Neural crest cell (in vitro differentiated cells): ENCODE measurements at regions not wholly inside any gene's neighbourhood (a gene's known extent, or its start where the extent isn't known, plus 50 kb on each side); places are given as distances from the start of the nearest gene placed in this dataset.

Experiments used
- DNase-seq: peaks from one replicate; pipeline ENCODE4 v3.0.0; 2021; ENCODE audit warnings: low read depth, mixed read lengths, low spot score
- H3K27ac Mint-ChIP-seq: one replicate; pipeline ENCODE4 v1.8.0; 2021; ENCODE audit warnings: mild to moderate bottlenecking, mixed read lengths; ENCODE audit not compliant: unreplicated experiment
- H3K27me3 Mint-ChIP-seq: 2 replicates; pipeline ENCODE4 v1.8.0; 2021; ENCODE audit warnings: low read depth, mild to moderate bottlenecking, mixed read lengths
- H3K36me3 Mint-ChIP-seq: 2 replicates; pipeline ENCODE4 v1.8.0; 2021; ENCODE audit warnings: low read depth, mild to moderate bottlenecking, mixed read lengths
- H3K4me1 Mint-ChIP-seq: 2 replicates; pipeline ENCODE4 v1.8.0; 2021; ENCODE audit warnings: mixed read lengths
- H3K4me3 Mint-ChIP-seq: one replicate; pipeline ENCODE4 v1.8.0; 2021; ENCODE audit warnings: mild to moderate bottlenecking, mixed read lengths
- H3K9me3 Mint-ChIP-seq: 2 replicates; pipeline ENCODE4 v1.8.0; 2021; ENCODE audit warnings: mixed read lengths
- TF ChIP-seq, protein P1 (sequence below): fragments of 200-600 bp; sonication (generic); conservative IDR thresholded peaks from 2 replicates; pipeline ENCODE4 v1.5.0; 2021; ENCODE audit warnings: antibody characterized with exemption, mild to moderate bottlenecking

DNA sequence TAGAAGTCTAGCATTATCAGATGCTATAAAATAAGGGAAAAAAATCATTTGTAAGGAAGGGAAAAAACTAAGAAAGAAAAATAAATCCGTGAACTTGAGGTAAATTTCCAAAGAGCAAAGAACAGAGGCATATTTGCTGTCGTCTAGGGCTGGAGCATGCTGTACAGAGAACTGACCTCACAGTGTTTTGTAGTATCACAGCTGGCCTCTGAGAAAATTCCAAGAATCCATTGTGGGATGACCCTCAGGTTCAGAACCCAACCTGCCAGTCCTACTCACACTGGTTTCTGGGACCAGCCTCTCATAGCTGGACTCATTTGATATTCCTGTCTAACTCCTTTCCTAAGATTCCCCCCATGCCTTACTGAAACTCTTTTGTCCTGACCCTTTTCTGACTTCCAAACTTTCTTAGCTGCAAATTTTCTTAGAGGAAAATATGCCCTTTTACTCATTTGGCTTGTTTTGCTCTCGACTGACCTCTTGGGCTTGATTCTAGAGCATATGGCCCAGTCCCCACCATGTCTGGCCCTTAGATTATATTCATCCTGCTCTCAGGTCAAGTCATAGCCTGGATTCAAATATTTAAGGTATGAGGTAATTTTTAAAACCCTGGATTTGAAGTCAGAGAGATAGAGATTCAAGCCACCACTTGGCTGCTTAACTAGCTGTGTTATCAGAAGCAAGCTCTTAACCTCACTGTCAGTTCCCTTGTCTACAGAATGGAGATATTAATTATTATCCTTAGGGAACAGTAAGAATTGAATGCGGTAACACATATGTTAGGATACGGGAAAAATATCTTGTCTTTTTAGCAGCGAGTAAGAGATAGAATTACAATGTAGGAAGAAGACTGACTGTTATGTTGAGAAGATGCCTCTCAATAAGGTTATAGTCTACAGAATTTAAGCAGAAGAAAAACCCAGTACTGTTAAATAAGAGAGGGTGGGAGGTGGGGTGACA, 89.7 kb upstream of the KCNA4 start:
- H3K4me3 Mint-ChIP-seq = no peak overlapping the region
- peaks cover 27% of the 10 kb centered on the region for H3K4me1 Mint-ChIP-seq
- H3K27me3 Mint-ChIP-seq = no peaks in the 10 kb centered on the region
- no peaks in the 10 kb centered on the region for H3K36me3 Mint-ChIP-seq
- TF ChIP-seq, protein P1, sequence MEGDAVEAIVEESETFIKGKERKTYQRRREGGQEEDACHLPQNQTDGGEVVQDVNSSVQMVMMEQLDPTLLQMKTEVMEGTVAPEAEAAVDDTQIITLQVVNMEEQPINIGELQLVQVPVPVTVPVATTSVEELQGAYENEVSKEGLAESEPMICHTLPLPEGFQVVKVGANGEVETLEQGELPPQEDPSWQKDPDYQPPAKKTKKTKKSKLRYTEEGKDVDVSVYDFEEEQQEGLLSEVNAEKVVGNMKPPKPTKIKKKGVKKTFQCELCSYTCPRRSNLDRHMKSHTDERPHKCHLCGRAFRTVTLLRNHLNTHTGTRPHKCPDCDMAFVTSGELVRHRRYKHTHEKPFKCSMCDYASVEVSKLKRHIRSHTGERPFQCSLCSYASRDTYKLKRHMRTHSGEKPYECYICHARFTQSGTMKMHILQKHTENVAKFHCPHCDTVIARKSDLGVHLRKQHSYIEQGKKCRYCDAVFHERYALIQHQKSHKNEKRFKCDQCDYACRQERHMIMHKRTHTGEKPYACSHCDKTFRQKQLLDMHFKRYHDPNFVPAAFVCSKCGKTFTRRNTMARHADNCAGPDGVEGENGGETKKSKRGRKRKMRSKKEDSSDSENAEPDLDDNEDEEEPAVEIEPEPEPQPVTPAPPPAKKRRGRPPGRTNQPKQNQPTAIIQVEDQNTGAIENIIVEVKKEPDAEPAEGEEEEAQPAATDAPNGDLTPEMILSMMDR = no peak
- peaks cover 5% of the 10 kb centered on the region for H3K9me3 Mint-ChIP-seq
- no peak for DNase-seq
- H3K27ac Mint-ChIP-seq = no peak overlapping the region

DNA sequence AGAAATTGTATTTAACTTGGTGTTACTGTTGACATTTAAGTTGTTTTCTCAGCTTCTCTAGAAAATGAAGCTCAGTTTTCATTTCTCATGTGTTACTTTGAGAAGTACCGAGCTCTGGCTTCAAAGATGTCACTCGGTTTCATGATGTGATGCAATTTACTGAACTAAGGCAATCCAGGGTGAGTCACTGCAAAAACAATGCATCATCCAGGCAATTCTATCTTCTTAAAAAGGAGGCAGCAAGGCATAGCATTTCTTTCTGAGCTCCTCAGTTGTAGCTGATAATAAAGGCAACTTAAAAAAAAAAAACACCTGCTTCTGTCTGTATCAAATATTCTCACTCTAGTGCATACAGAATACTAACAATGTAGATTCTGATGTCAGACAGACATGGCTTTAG, 91.1 kb upstream of the KCNA4 start:
- H3K36me3 Mint-ChIP-seq = no peaks in the 10 kb centered on the region
- H3K9me3 Mint-ChIP-seq = peaks cover 5% of the 10 kb centered on the region
- DNase-seq = no peak
- peaks cover 35% of the 10 kb centered on the region for H3K4me1 Mint-ChIP-seq
- H3K27ac Mint-ChIP-seq = no peak overlapping the region
- TF ChIP-seq, protein P1 = no peak
- H3K4me3 Mint-ChIP-seq = no peak overlapping the region
- no peaks in the 10 kb centered on the region for H3K27me3 Mint-ChIP-seq

DNA sequence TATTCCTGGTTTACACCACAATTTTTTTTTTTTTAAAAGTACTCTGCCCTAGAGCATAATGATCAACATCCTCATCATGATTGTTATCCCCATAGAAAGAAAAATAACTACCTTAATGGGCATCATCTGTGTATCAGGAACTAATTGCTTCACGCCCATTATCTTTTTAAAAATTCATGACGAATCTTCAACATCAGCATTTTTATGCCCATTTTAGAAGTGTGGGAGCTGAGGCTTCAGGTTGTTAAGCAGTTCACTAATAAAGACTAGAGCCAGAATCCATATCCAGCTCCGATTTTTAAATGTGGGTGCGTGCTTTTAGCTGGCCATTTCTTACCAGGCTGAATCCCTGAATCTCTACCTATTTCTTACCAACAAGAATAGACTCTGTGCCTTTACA, 92.9 kb upstream of the KCNA4 start:
- no peaks in the 10 kb centered on the region for H3K36me3 Mint-ChIP-seq
- peaks cover 35% of the 10 kb centered on the region for H3K4me1 Mint-ChIP-seq
- H3K9me3 Mint-ChIP-seq = peaks cover 5% of the 10 kb centered on the region
- H3K27me3 Mint-ChIP-seq = no peaks in the 10 kb centered on the region
- no peak for DNase-seq
- no peak overlapping the region for H3K27ac Mint-ChIP-seq
- no peak overlapping the region for H3K4me3 Mint-ChIP-seq
- TF ChIP-seq, protein P1 = no peak

GRCh38 chr11:30110691-30111090, 93.9 kb upstream of the KCNA4 start:
- Mint-ChIP-seq H3K4me1 (peaks cover 30% of the 10 kb centered on the region), H3K27ac (no peak overlapping the region), H3K27me3 (no peaks in the 10 kb centered on the region), H3K9me3 (no peaks in the 10 kb centered on the region), H3K4me3 (no peak overlapping the region), H3K36me3 (no peaks in the 10 kb centered on the region)
- DNase-seq = no peak
- TF ChIP-seq, protein P1 = no peak

- no peak for DNase-seq
- Mint-ChIP-seq H3K36me3 (no peaks in the 10 kb centered on the region), H3K27ac (no peak overlapping the region), H3K27me3 (no peaks in the 10 kb centered on the region), H3K4me3 (no peak overlapping the region), H3K9me3 (no peaks in the 10 kb centered on the region), H3K4me1 (peaks cover 20% of the 10 kb centered on the region)
- TF ChIP-seq, protein P1 = no peak
Observed at GRCh38 chr11:30111786-30112185, 95.0 kb upstream of the KCNA4 start.
